ENCODE measurements at regions not wholly inside any gene's neighbourhood (a gene's known extent, or its start where the extent isn't known, plus 50 kb on each side); places are given as distances from the start of the nearest gene placed in this dataset.

DNA sequence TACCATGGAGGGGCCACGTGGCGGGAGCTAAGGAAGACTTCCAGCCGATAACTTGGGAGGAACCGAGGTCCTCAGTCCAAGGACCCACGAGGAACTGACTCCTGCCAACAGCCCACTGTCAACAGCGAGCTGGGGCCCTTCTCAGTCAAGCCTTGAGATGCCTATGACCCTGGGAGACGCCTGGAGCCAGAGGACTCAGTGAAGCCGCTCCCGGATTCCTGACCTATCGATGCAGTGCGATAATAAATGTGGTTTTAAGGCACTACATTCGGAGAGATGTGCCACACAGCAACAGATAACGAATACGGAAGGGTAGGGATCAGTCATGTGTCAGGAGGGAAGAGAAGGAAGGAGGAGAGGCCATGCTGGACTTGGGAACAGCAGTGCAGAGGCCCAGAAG is 208.5 kb downstream of the NFATC2 start:
- TF ChIP-seq CTCF (IDR thresholded peaks at IDR 0.05; ENCODE audit: low read length) (no peak), EZH2 (optimal IDR thresholded peaks at IDR 0.05; ENCODE audit: low read depth, low read length) (no peak)
